H9 (cell line): ENCODE measurements at regions not wholly inside any gene's neighbourhood (a gene's known extent, or its start where the extent isn't known, plus 50 kb on each side); places are given as distances from the start of the nearest gene placed in this dataset.

ENCODE experiments used
- DNase-seq: peaks from one replicate; pipeline ENCODE4 v3.0.0-alpha.2; 2017
- H2AFZ ChIP-seq: one replicate; pipeline ENCODE4 v1.6.1; 2013; ENCODE audit warnings: mild to moderate bottlenecking, low read length, control low read depth, moderate library complexity
- H2AK5ac ChIP-seq: 2 replicates; pipeline ENCODE4 v1.6.1; 2013; ENCODE audit warnings: low read length, control low read depth, mixed read lengths; ENCODE audit not compliant: insufficient read length
- H2BK120ac ChIP-seq: one replicate; pipeline ENCODE4 v1.6.1; 2013; ENCODE audit warnings: low read depth, mild to moderate bottlenecking, low read length, control low read depth, inconsistent platforms; ENCODE audit not compliant: poor library complexity, severe bottlenecking
- H2BK12ac ChIP-seq: 2 replicates; pipeline ENCODE4 v1.6.1; 2013; ENCODE audit warnings: low read length, control low read depth, mixed read lengths, low read depth; ENCODE audit not compliant: insufficient read length
- H2BK15ac ChIP-seq: 2 replicates; pipeline ENCODE4 v1.6.1; 2013; ENCODE audit warnings: low read depth, low read length, control low read depth
- H2BK20ac ChIP-seq: one replicate; pipeline ENCODE4 v1.6.1; 2013; ENCODE audit warnings: low read depth, mild to moderate bottlenecking, low read length, control low read depth, inconsistent platforms; ENCODE audit not compliant: poor library complexity, severe bottlenecking
- H2BK5ac ChIP-seq: 2 replicates; pipeline ENCODE4 v1.6.1; 2013; ENCODE audit warnings: low read length, control low read depth, mixed read lengths; ENCODE audit not compliant: insufficient read length
- H3K14ac ChIP-seq: 2 replicates; pipeline ENCODE4 v1.6.1; 2013; ENCODE audit warnings: low read length, control low read depth; ENCODE audit not compliant: insufficient read depth
- H3K18ac ChIP-seq: 2 replicates; pipeline ENCODE4 v1.6.1; 2013; ENCODE audit warnings: low read depth, mild to moderate bottlenecking, mixed read lengths, low read length, control low read depth; ENCODE audit not compliant: insufficient read length
- H3K23ac ChIP-seq: 2 replicates; pipeline ENCODE4 v1.6.1; 2013; ENCODE audit warnings: low read length, control low read depth, mixed read lengths, low read depth; ENCODE audit not compliant: insufficient read length
- H3K23me2 ChIP-seq: 2 replicates; pipeline ENCODE4 v1.6.1; 2013; ENCODE audit warnings: low read depth, mild to moderate bottlenecking, mixed read lengths, low read length, control low read depth; ENCODE audit not compliant: insufficient read length, poor library complexity, severe bottlenecking
- H3K27ac ChIP-seq: 2 replicates; pipeline ENCODE4 v1.5.1; 2013; ENCODE audit warnings: low read length, control low read depth, mixed read lengths, low read depth; ENCODE audit not compliant: insufficient read length
- H3K27me3 ChIP-seq: 2 replicates; pipeline ENCODE4 v1.6.1; 2013; ENCODE audit warnings: low read length, control low read depth, inconsistent platforms; ENCODE audit not compliant: insufficient read depth
- H3K4ac ChIP-seq: 2 replicates; pipeline ENCODE4 v1.6.1; 2013; ENCODE audit warnings: low read depth, mild to moderate bottlenecking, control low read depth, inconsistent platforms, low read length, moderate library complexity
- H3K4me1 ChIP-seq: 2 replicates; pipeline ENCODE4 v1.6.1; 2013; ENCODE audit warnings: low read length, control low read depth, inconsistent platforms; ENCODE audit not compliant: insufficient read depth
- H3K4me2 ChIP-seq: 2 replicates; pipeline ENCODE4 v1.6.1; 2013; ENCODE audit warnings: low read length, control low read depth, mixed read lengths; ENCODE audit not compliant: insufficient read length, insufficient read depth
- H3K56ac ChIP-seq: 2 replicates; pipeline ENCODE4 v1.6.1; 2013; ENCODE audit warnings: low read depth, mild to moderate bottlenecking, mixed read lengths, low read length, control low read depth; ENCODE audit not compliant: insufficient read length
- H3K79me1 ChIP-seq: 2 replicates; pipeline ENCODE4 v1.6.1; 2013; ENCODE audit warnings: low read depth, mild to moderate bottlenecking, moderate library complexity, low read length, control low read depth, inconsistent platforms; ENCODE audit not compliant: insufficient read depth, poor library complexity, severe bottlenecking
- H3K79me2 ChIP-seq: 2 replicates; pipeline ENCODE4 v1.6.1; 2013; ENCODE audit warnings: low read length, control low read depth, inconsistent platforms; ENCODE audit not compliant: insufficient read depth
- H3K9ac ChIP-seq: 2 replicates; pipeline ENCODE4 v1.6.1; 2013; ENCODE audit warnings: low read length, control low read depth, mixed read lengths; ENCODE audit not compliant: insufficient read length; ENCODE audit errors: extremely low read depth
- H3K9me3 ChIP-seq: one replicate; pipeline ENCODE4 v1.6.1; 2013; ENCODE audit warnings: low read depth, low read length, inconsistent platforms; ENCODE audit not compliant: control insufficient read depth
- H3T11ph ChIP-seq: one replicate; pipeline ENCODE4 v1.6.1; 2013; ENCODE audit warnings: mild to moderate bottlenecking, low read length, control low read depth, inconsistent platforms
- H4K20me1 ChIP-seq: one replicate; pipeline ENCODE4 v1.6.1; 2013; ENCODE audit not compliant: control insufficient read depth, insufficient read length, insufficient read depth
- H4K5ac ChIP-seq: 2 replicates; pipeline ENCODE4 v1.6.1; 2013; ENCODE audit warnings: low read depth, mild to moderate bottlenecking, mixed read lengths, low read length, control low read depth; ENCODE audit not compliant: insufficient read length
- H4K8ac ChIP-seq: replicated peaks from 2 replicates; pipeline ENCODE4 v1.6.1; 2013; ENCODE audit warnings: low read length, control low read depth, mixed read lengths, low read depth; ENCODE audit not compliant: insufficient read length
- H4K91ac ChIP-seq: 2 replicates; pipeline ENCODE4 v1.6.1; 2013; ENCODE audit warnings: low read depth, mild to moderate bottlenecking, moderate library complexity, mixed read lengths, low read length, control low read depth; ENCODE audit not compliant: insufficient read length
- H3K27ac Mint-ChIP-seq, 3 experiments: 2 replicates in 2 of 3; 3 replicates in 1 of 3; pipeline ENCODE4 v1.8.0; 2020 to 2021; ENCODE audit warnings: mixed read lengths in 3 of 3, mild to moderate bottlenecking in 1 of 3, moderate library complexity in 1 of 3
- H3K27me3 Mint-ChIP-seq: 2 replicates; pipeline ENCODE4 v1.8.0; 2021; ENCODE audit warnings: low read depth, mild to moderate bottlenecking, moderate library complexity, mixed read lengths
- H3K36me3 Mint-ChIP-seq, 3 experiments: 2 replicates in 2 of 3; 3 replicates in 1 of 3; pipeline ENCODE4 v1.8.0; 2020 to 2021; ENCODE audit warnings: low read depth in 3 of 3, mixed read lengths in 3 of 3; ENCODE audit not compliant: insufficient read depth in 1 of 3
- H3K4me1 Mint-ChIP-seq, 2 experiments: 2 replicates each; pipeline ENCODE4 v1.8.0; 2020; ENCODE audit warnings: mixed read lengths in 2 of 2
- H3K4me3 Mint-ChIP-seq, 2 experiments: 2 replicates in 1 of 2; 3 replicates in 1 of 2; pipeline ENCODE4 v1.8.0; 2020 to 2021; ENCODE audit warnings: mild to moderate bottlenecking in 2 of 2, mixed read lengths in 2 of 2, moderate library complexity in 1 of 2
- H3K9me3 Mint-ChIP-seq, 2 experiments: 2 replicates in 1 of 2; 3 replicates in 1 of 2; pipeline ENCODE4 v1.8.0; 2020; ENCODE audit warnings: mild to moderate bottlenecking in 2 of 2, mixed read lengths in 2 of 2, moderate library complexity in 1 of 2
- CTCF ChIP-seq: fragments of 200-600 bp; sonication (generic); conservative IDR thresholded peaks from 3 replicates; pipeline ENCODE4 v1.8.0; 2021; ENCODE audit warnings: antibody characterized with exemption, mild to moderate bottlenecking
- WGBS: extraction: QIAGEN DNeasy Blood & Tissue Kit; methylation state at CpG from one replicate; pipeline ENCODE4 v1.1.7; 2013; ENCODE audit warnings: missing lambda C conversion rate, low lambda C conversion rate, mixed read lengths; ENCODE audit not compliant: insufficient read length; ENCODE audit errors: extremely low coverage; 5-methylcytosine and 5-hydroxymethylcytosine counted together

GRCh38 chr10:59007307-59008025, 169.0 kb upstream of the PHYHIPL start:
- TF ChIP-seq CTCF: no peak
- no peak for DNase-seq
- Histone ChIP-seq H3K23me2 (no peaks in the 10 kb centered on the region), H3K27me3 (no peaks in the 10 kb centered on the region), H2AFZ (no peak overlapping the region), H3K18ac (no peak overlapping the region), H3K56ac (no peak overlapping the region), H3K4ac (no peak overlapping the region), H3K9me3 (no peaks in the 10 kb centered on the region), H4K5ac (no peak overlapping the region), H3K79me1 (no peaks in the 10 kb centered on the region), H3K27ac (no peak overlapping the region), H3K79me2 (no peaks in the 10 kb centered on the region), H3K9ac (no peak overlapping the region), H2BK20ac (no peak overlapping the region), H3K4me1 (no peaks in the 10 kb centered on the region), H3T11ph (no peak overlapping the region), H4K8ac (no peak overlapping the region), H3K4me2 (no peak overlapping the region), H4K91ac (no peak overlapping the region), H2BK5ac (no peak overlapping the region), H2BK120ac (no peak overlapping the region), H3K23ac (no peak overlapping the region), H3K14ac (no peak overlapping the region), H2BK15ac (no peak overlapping the region), H2AK5ac (no peak overlapping the region), H4K20me1 (no peaks in the 10 kb centered on the region), H2BK12ac (no peak overlapping the region)
- no peaks in the 10 kb centered on the region for H3K36me3 Mint-ChIP-seq
- peaks cover 3% of the 10 kb centered on the region in 2 experiments; a peak in 3 of 4 replicates for H3K4me1 Mint-ChIP-seq
- no peaks in the 10 kb centered on the region for H3K27me3 Mint-ChIP-seq
- WGBS: no CpG with 5 or more reads among the region's 3 CpGs
- H3K9me3 Mint-ChIP-seq: no peaks in the 10 kb centered on the region
- H3K4me3 Mint-ChIP-seq: no peak overlapping the region
- H3K27ac Mint-ChIP-seq: no peak overlapping the region
